ENCODE measurements at regions not wholly inside any gene's neighbourhood (a gene's known extent, or its start where the extent isn't known, plus 50 kb on each side); places are given as distances from the start of the nearest gene placed in this dataset.

- intact Hi-C loops (cut with micrococcal nuclease): loop anchor here (5.0 kb wide), 2 partner anchors 45 to 75 kb away; no protein-coding TSS in a partner anchor
- peaks cover 7% of the 10 kb centered on the region for H3K9me3 Mint-ChIP-seq
- peak overlapping the region; percentile 43 for H3K27ac Mint-ChIP-seq
- DNase-seq (peak; percentile 82), ATAC-seq (peak; percentile 82)
- no peaks in the 10 kb centered on the region for H3K27me3 Mint-ChIP-seq
- TF ChIP-seq CTCF (IDR thresholded peaks at IDR 0.05): no peak
- H3K36me3 Mint-ChIP-seq (ENCODE audit: low read depth): no peaks in the 10 kb centered on the region
- no peak overlapping the region for H3K4me3 Mint-ChIP-seq
- ChIA-PET POLR2A (interaction anchor here (0.5 to 2.1 kb wide), 7 partner anchors 8 to 89 kb away, joined by 3 to 8 read pairs (median 3); partner anchors contain the start of genes MRPS6 and SLC5A3), CTCF (interaction anchor here (1.3 to 2.2 kb wide), 2 partner anchors 98 to 99 kb away, joined by 4 to 11 read pairs; no protein-coding TSS in a partner anchor)
- peaks cover 14% of the 10 kb centered on the region for H3K4me1 Mint-ChIP-seq (ENCODE audit: low read depth)
These were observed 50.6 kb upstream of the MRPS6 start for GRCh38 chr21:34022627-34023335.

- Mint-ChIP-seq H3K4me1 (ENCODE audit: low read depth) (peaks cover 23% of the 10 kb centered on the region), H3K27ac (no peak overlapping the region), H3K4me3 (no peak overlapping the region), H3K27me3 (no peaks in the 10 kb centered on the region), H3K36me3 (ENCODE audit: low read depth) (no peaks in the 10 kb centered on the region), H3K9me3 (peaks cover 4% of the 10 kb centered on the region)
- ATAC-seq (no peak), DNase-seq (no peak)
- intact Hi-C loops (cut with micrococcal nuclease): loop anchor here (5.0 kb wide), 2 partner anchors 44 to 74 kb away; no protein-coding TSS in a partner anchor
- POLR2A ChIA-PET: interaction anchor here (0.9 to 1.1 kb wide), 3 partner anchors 9 to 88 kb away, joined by 3 read pairs; no protein-coding TSS in a partner anchor
- TF ChIP-seq CTCF (IDR thresholded peaks at IDR 0.05): no peak
- CTCF ChIA-PET: interaction anchor here (1.2 to 2.2 kb wide), 2 partner anchors 9 to 98 kb away, joined by 3 to 11 read pairs; no protein-coding TSS in a partner anchor
These were observed 51.7 kb upstream of the MRPS6 start for GRCh38 chr21:34021726-34022125.

GRCh38 chr21:34020983-34021553, 52.3 kb upstream of the MRPS6 start:
- DNase-seq (no peak), ATAC-seq (no peak)
- Mint-ChIP-seq H3K4me3 (no peak overlapping the region), H3K36me3 (ENCODE audit: low read depth) (no peaks in the 10 kb centered on the region), H3K4me1 (ENCODE audit: low read depth) (peaks cover 23% of the 10 kb centered on the region), H3K27ac (no peak overlapping the region), H3K27me3 (no peaks in the 10 kb centered on the region), H3K9me3 (peaks cover 4% of the 10 kb centered on the region)
- no peak for TF ChIP-seq CTCF (IDR thresholded peaks at IDR 0.05)
- intact Hi-C loops (cut with micrococcal nuclease): loop anchor here (5.0 kb wide), 2 partner anchors 44 to 74 kb away; no protein-coding TSS in a partner anchor
- ChIA-PET POLR2A (no interaction called here), CTCF (interaction anchor here (1.1 to 2.2 kb wide), 3 partner anchors 8 to 97 kb away, joined by 3 to 11 read pairs (median 3); no protein-coding TSS in a partner anchor)

GRCh38 chr21:34020005-34020847, 53.2 kb upstream of the MRPS6 start:
- H3K4me3 Mint-ChIP-seq: no peak overlapping the region
- intact Hi-C loops (cut with micrococcal nuclease): loop anchor here (5.0 kb wide), 2 partner anchors 43 to 73 kb away; no protein-coding TSS in a partner anchor
- no peak for TF ChIP-seq CTCF (IDR thresholded peaks at IDR 0.05)
- ChIA-PET CTCF (interaction anchor here (0.7 to 2.2 kb wide), 3 partner anchors 70 to 329 kb away, joined by 3 to 11 read pairs (median 3); no protein-coding TSS in a partner anchor), POLR2A (interaction anchor here (0.6 kb wide), 1 partner anchor 662 kb away, joined by 4 read pairs; no protein-coding TSS in a partner anchor)
- peaks cover 7% of the 10 kb centered on the region for H3K9me3 Mint-ChIP-seq
- no peak for DNase-seq
- no peaks in the 10 kb centered on the region for H3K27me3 Mint-ChIP-seq
- no peak for ATAC-seq
- peaks cover 23% of the 10 kb centered on the region for H3K4me1 Mint-ChIP-seq (ENCODE audit: low read depth)
- H3K27ac Mint-ChIP-seq: peak overlapping the region; percentile 2
- no peaks in the 10 kb centered on the region for H3K36me3 Mint-ChIP-seq (ENCODE audit: low read depth)
